BLaER1 (cell line): ENCODE measurements at regions not wholly inside any gene's neighbourhood (a gene's known extent, or its start where the extent isn't known, plus 50 kb on each side); places are given as distances from the start of the nearest gene placed in this dataset.

Source experiments
- H3K27ac ChIP-seq: shearing (Covaris generic); formaldehyde crosslinking; 2 replicates; pipeline ENCODE4 v1.8.1; 2022
- H3K27me3 ChIP-seq: shearing (Covaris generic); formaldehyde crosslinking; 2 replicates; pipeline ENCODE4 v1.8.1; 2022
- H3K36me3 ChIP-seq: shearing (Covaris generic); formaldehyde crosslinking; 2 replicates; pipeline ENCODE4 v1.8.1; 2022
- H3K4me1 ChIP-seq: shearing (Covaris generic); formaldehyde crosslinking; 2 replicates; pipeline ENCODE4 v1.8.1; 2022
- H3K4me2 ChIP-seq: shearing (Covaris generic); formaldehyde crosslinking; 2 replicates; pipeline ENCODE4 v1.8.1; 2022
- H3K4me3 ChIP-seq: shearing (Covaris generic); formaldehyde crosslinking; 2 replicates; pipeline ENCODE4 v1.8.1; 2022
- H3K9ac ChIP-seq: shearing (Covaris generic); formaldehyde crosslinking; 2 replicates; pipeline ENCODE4 v1.8.1; 2022
- H3K9me3 ChIP-seq: shearing (Covaris generic); formaldehyde crosslinking; 2 replicates; pipeline ENCODE4 v1.8.1; 2022
- H4K20me1 ChIP-seq: shearing (Covaris generic); formaldehyde crosslinking; 2 replicates; pipeline ENCODE4 v1.8.1; 2022
- Cebpa-rat ChIP-seq: shearing (Covaris generic); IDR thresholded peaks from 2 replicates; pipeline ENCODE4 v1.8.1; 2022

DNA sequence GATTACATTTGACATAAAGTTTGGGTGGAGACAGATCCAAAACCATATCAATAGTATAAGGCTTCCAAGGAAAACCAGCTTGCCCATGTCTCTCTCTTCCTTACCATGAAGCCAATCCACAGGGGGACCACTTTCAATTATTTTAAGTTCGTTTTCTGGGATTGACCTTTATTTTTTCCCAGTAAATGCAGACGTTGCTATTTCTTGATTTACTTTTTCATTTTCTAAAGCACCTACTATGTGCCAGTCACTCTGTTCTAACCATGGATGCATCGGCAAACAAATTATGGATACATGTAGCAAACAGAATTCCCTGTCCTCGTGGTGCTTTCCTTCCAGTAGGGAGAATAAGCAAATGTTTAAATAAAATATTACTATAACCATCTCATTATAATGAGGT is 65.8 kb upstream of the KCNA1 start:
- peaks cover 2% of the 10 kb centered on the region for H3K4me1 ChIP-seq
- H3K9ac ChIP-seq: no peak overlapping the region
- no peak overlapping the region for H3K4me3 ChIP-seq
- no peaks in the 10 kb centered on the region for H3K9me3 ChIP-seq
- no peaks in the 10 kb centered on the region for H4K20me1 ChIP-seq
- no peak overlapping the region for H3K27ac ChIP-seq
- H3K36me3 ChIP-seq: peaks cover 13% of the 10 kb centered on the region
- no peaks in the 10 kb centered on the region for H3K27me3 ChIP-seq
- no peak overlapping the region for H3K4me2 ChIP-seq
- TF ChIP-seq Cebpa-rat: no peak

DNA sequence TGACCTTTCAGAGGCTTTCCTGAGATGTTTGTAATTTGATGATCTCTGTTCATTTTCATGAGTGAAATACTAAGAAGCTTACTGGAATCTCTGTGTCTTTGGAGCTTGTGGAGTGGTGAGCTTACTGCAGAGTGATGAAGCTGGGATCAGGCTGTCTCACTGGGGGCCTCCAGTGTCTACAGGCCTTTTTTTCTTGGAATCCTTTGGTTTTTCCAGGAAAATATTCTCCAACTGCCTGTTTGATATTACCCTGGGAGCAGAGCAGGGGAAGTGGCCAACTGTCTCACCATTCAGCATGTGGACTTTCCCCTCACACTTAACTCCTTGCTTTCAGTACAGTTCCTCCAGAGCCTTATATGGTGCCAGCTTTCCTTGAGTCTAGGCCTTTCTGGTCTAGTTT is 62.0 kb upstream of the KCNA1 start:
- no peak overlapping the region for H3K4me3 ChIP-seq
- no peaks in the 10 kb centered on the region for H3K27me3 ChIP-seq
- no peak for TF ChIP-seq Cebpa-rat
- H3K27ac ChIP-seq: no peak overlapping the region
- no peak overlapping the region for H3K4me2 ChIP-seq
- no peaks in the 10 kb centered on the region for H3K9me3 ChIP-seq
- H3K36me3 ChIP-seq: peaks cover 21% of the 10 kb centered on the region
- H3K9ac ChIP-seq: no peak overlapping the region
- H3K4me1 ChIP-seq: no peaks in the 10 kb centered on the region
- H4K20me1 ChIP-seq: no peaks in the 10 kb centered on the region

- Histone ChIP-seq H3K4me2 (no peak overlapping the region), H3K27me3 (no peaks in the 10 kb centered on the region), H3K9ac (no peak overlapping the region), H4K20me1 (no peaks in the 10 kb centered on the region), H3K4me3 (no peak overlapping the region), H3K9me3 (no peaks in the 10 kb centered on the region), H3K36me3 (peaks cover 20% of the 10 kb centered on the region), H3K4me1 (no peaks in the 10 kb centered on the region), H3K27ac (no peak overlapping the region)
- no peak for TF ChIP-seq Cebpa-rat
Measured at GRCh38 chr12:4849115-4849541, 60.6 kb upstream of the KCNA1 start.

GRCh38 chr12:4849795-4850345 is 59.8 kb upstream of the KCNA1 start:
- no peak overlapping the region for H3K27ac ChIP-seq
- no peaks in the 10 kb centered on the region for H3K27me3 ChIP-seq
- H3K36me3 ChIP-seq: peaks cover 20% of the 10 kb centered on the region
- H3K9me3 ChIP-seq: no peaks in the 10 kb centered on the region
- H4K20me1 ChIP-seq: no peaks in the 10 kb centered on the region
- H3K4me1 ChIP-seq: no peaks in the 10 kb centered on the region
- H3K4me2 ChIP-seq: no peak overlapping the region
- no peak overlapping the region for H3K4me3 ChIP-seq
- no peak overlapping the region for H3K9ac ChIP-seq
- no peak for TF ChIP-seq Cebpa-rat

- 0 out of 2 replicates have a peak overlapping the region, but pooled peaks have one; percentile 6 for H3K9ac ChIP-seq
- H3K27ac ChIP-seq: no peak overlapping the region
- no peaks in the 10 kb centered on the region for H3K27me3 ChIP-seq
- H3K36me3 ChIP-seq: peaks cover 20% of the 10 kb centered on the region
- H3K4me3 ChIP-seq: no peak overlapping the region
- no peaks in the 10 kb centered on the region for H4K20me1 ChIP-seq
- H3K9me3 ChIP-seq: no peaks in the 10 kb centered on the region
- H3K4me1 ChIP-seq: peaks cover 5% of the 10 kb centered on the region
- no peak for TF ChIP-seq Cebpa-rat
- H3K4me2 ChIP-seq: no peak overlapping the region
Measured at GRCh38 chr12:4850857-4851380, 58.8 kb upstream of the KCNA1 start.

- Histone ChIP-seq H3K9me3 (no peaks in the 10 kb centered on the region), H3K27ac (no peak overlapping the region), H3K4me3 (no peak overlapping the region), H3K36me3 (peaks cover 20% of the 10 kb centered on the region), H4K20me1 (no peaks in the 10 kb centered on the region), H3K9ac (no peak overlapping the region), H3K4me1 (peaks cover 18% of the 10 kb centered on the region), H3K4me2 (no peak overlapping the region), H3K27me3 (no peaks in the 10 kb centered on the region)
- TF ChIP-seq Cebpa-rat: no peak
Measured at GRCh38 chr12:4852308-4852707, 57.4 kb upstream of the KCNA1 start.

- no peak overlapping the region for H3K4me3 ChIP-seq
- TF ChIP-seq Cebpa-rat: no peak
- H3K4me2 ChIP-seq: no peak overlapping the region
- no peaks in the 10 kb centered on the region for H3K9me3 ChIP-seq
- H3K27me3 ChIP-seq: no peaks in the 10 kb centered on the region
- H4K20me1 ChIP-seq: no peaks in the 10 kb centered on the region
- H3K4me1 ChIP-seq: peaks cover 24% of the 10 kb centered on the region
- no peak overlapping the region for H3K27ac ChIP-seq
- H3K9ac ChIP-seq: no peak overlapping the region
- peaks cover 20% of the 10 kb centered on the region for H3K36me3 ChIP-seq
Measured at GRCh38 chr12:4852911-4853310, 56.8 kb upstream of the KCNA1 start.

DNA sequence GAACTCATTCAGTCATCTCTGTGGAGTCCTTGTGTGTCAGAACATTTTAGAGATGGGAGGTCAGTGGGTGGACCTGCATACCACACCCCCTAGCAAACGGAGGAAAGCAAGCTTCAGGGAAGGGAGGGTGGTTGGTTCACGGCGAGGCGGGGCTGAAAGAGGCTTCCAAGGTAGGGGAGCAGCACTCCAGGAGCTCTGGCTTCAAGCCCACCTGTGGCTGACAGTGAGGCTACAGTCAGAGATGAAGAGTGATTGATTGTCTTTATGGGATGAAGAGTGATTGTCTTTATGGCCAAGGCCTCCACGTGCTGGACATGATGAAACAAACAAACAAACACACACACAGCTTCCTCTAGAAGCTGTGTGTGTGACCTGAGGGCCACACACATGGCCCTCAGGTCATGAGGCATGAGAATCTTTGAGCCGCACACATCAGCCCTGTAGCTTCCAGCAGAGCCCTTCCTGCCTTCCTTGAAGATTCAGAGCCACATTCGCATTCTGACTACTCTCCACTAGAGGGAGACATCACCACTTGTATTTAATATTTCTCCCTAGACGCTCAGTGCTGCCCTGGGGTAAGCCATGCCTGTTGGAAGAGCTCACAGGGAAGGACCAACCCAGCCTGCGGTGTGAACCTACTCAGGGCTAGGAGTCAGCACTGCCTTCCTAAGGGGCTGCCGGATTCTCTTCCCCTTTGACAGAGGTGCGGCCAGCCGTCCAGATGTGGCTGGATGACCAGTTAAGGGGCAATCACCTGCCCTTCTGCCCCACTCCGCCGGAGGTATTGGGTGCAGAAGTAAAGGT is 54.4 kb upstream of the KCNA1 start:
- Histone ChIP-seq H3K9ac (no peak overlapping the region), H3K4me3 (no peak overlapping the region), H3K27ac (no peak overlapping the region), H3K4me2 (peak overlapping the region; percentile 62), H4K20me1 (no peaks in the 10 kb centered on the region), H3K27me3 (no peaks in the 10 kb centered on the region), H3K9me3 (no peaks in the 10 kb centered on the region), H3K36me3 (peaks cover 18% of the 10 kb centered on the region), H3K4me1 (peaks cover 39% of the 10 kb centered on the region)
- no peak for TF ChIP-seq Cebpa-rat

DNA sequence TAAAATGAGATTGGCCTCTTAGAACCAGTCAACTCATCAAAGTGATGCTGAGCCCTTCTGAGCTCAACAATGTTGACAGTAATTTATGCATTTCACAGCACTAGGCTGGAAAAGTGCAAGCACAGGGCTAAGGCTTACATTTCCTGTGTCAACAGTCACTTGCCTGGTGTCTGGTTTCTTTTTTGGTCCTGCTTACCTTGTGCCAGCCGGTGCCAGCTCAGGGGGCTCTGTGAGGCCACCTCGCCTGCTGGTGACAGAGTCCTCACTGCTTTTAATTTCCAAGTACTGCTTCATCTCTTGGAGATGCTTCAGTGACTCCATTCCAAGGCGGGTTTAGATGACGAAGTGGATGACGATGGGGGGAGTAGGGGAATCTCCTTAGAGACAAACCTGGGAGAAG is 53.1 kb upstream of the KCNA1 start:
- Histone ChIP-seq H3K4me3 (no peak overlapping the region), H3K27ac (no peak overlapping the region), H3K36me3 (peaks cover 5% of the 10 kb centered on the region), H4K20me1 (no peaks in the 10 kb centered on the region), H3K4me2 (peak overlapping the region; percentile 62), H3K9me3 (no peaks in the 10 kb centered on the region), H3K9ac (no peak overlapping the region), H3K27me3 (no peaks in the 10 kb centered on the region), H3K4me1 (peaks cover 39% of the 10 kb centered on the region)
- TF ChIP-seq Cebpa-rat: no peak
